NCI-H1048 (cell line): ENCODE measurements at regions not wholly inside any gene's neighbourhood (a gene's known extent, or its start where the extent isn't known, plus 50 kb on each side); places are given as distances from the start of the nearest gene placed in this dataset.

Experiments
- DNase-seq: peaks from one replicate; lab custom pipeline; 2025; lab: John Stamatoyannopoulos, UW

- no peak for DNase-seq
Observed at GRCh38 chrX:46301903-46302302, 243.3 kb downstream of the ZNF674 start.

GRCh38 chrX:46298821-46299220 lies 246.4 kb downstream of the ZNF674 start:
- DNase-seq, result no peak

- no peak for DNase-seq
Observed at GRCh38 chrX:46295963-46296362, 249.3 kb downstream of the ZNF674 start.

- DNase-seq, result no peak
Observed at GRCh38 chrX:46294234-46294633, 251.0 kb downstream of the ZNF674 start.

GRCh38 chrX:46279925-46280313 lies 265.3 kb downstream of the ZNF674 start:
- no peak for DNase-seq

GRCh38 chrX:46279214-46279924 lies 265.9 kb downstream of the ZNF674 start:
- DNase-seq, result no peak

- no peak for DNase-seq
Observed at GRCh38 chrX:46278572-46278971, 266.6 kb downstream of the ZNF674 start.

GRCh38 chrX:46268412-46268811 lies 276.8 kb downstream of the ZNF674 start:
- DNase-seq, result no peak

- no peak for DNase-seq
Observed at GRCh38 chrX:46263494-46263893, 281.7 kb downstream of the ZNF674 start.

- DNase-seq, result no peak
Observed at GRCh38 chrX:46262304-46262703, 282.9 kb downstream of the ZNF674 start.

- DNase-seq, result no peak
Observed at GRCh38 chrX:46260499-46260898, 284.7 kb downstream of the ZNF674 start.

GRCh38 chrX:46258356-46258755 lies 286.9 kb downstream of the ZNF674 start:
- DNase-seq, result no peak

- DNase-seq, result no peak
Observed at GRCh38 chrX:46257451-46257879, 287.8 kb downstream of the ZNF674 start.

GRCh38 chrX:46256875-46257274 lies 288.3 kb downstream of the ZNF674 start:
- DNase-seq, result no peak

GRCh38 chrX:46255046-46255445 lies 290.2 kb downstream of the ZNF674 start:
- no peak for DNase-seq

- DNase-seq, result no peak
Observed at GRCh38 chrX:46254641-46255040, 290.6 kb downstream of the ZNF674 start.

- DNase-seq, result no peak
Observed at GRCh38 chrX:46251755-46252154, 293.5 kb downstream of the ZNF674 start.

- no peak for DNase-seq
Observed at GRCh38 chrX:46250151-46250550, 295.1 kb downstream of the ZNF674 start.

GRCh38 chrX:46247456-46247855 lies 297.8 kb downstream of the ZNF674 start:
- no peak for DNase-seq

GRCh38 chrX:46244451-46244850 lies 300.8 kb downstream of the ZNF674 start:
- DNase-seq, result no peak

GRCh38 chrX:46236411-46236810 lies 308.8 kb downstream of the ZNF674 start:
- DNase-seq, result no peak

GRCh38 chrX:46235778-46236177 lies 309.4 kb downstream of the ZNF674 start:
- DNase-seq, result no peak

- no peak for DNase-seq
Observed at GRCh38 chrX:46234775-46235174, 310.4 kb downstream of the ZNF674 start.

GRCh38 chrX:46228389-46228788 lies 316.8 kb downstream of the ZNF674 start:
- no peak for DNase-seq
